ENCODE measurements at regions not wholly inside any gene's neighbourhood (a gene's known extent, or its start where the extent isn't known, plus 50 kb on each side); places are given as distances from the start of the nearest gene placed in this dataset.

- Histone ChIP-seq H3K9me1 (ENCODE audit: control insufficient read depth, insufficient read depth, low read length) (no peaks in the 10 kb centered on the region), H3K27ac (ENCODE audit: extremely low read depth, low read depth, low read length) (no peak overlapping the region), H3K4me3 (no peak overlapping the region), H2AFZ (ENCODE audit: low read depth, low read length) (no peak overlapping the region), H3K9ac (ENCODE audit: insufficient read depth in 1 of 2, low read depth in 2 of 2, low read length in 2 of 2) (no peak overlapping the region), H3K4me1 (replicated peaks in 1 of 2; ENCODE audit: control insufficient read depth in 2 of 2, insufficient read depth in 2 of 2, low read length in 2 of 2) (no peaks in the 10 kb centered on the region), H3K4me2 (ENCODE audit: insufficient read depth, low read length) (no peak overlapping the region), H3K79me2 (ENCODE audit: control insufficient read depth, insufficient read depth, low read length) (no peaks in the 10 kb centered on the region), H3K36me3 (ENCODE audit: control insufficient read depth, insufficient read depth, low read length) (no peaks in the 10 kb centered on the region), H4K20me1 (replicated peaks; ENCODE audit: control insufficient read depth, insufficient read depth, low read length) (no peaks in the 10 kb centered on the region), H3K27me3 (ENCODE audit: control insufficient read depth in 2 of 2, insufficient read depth in 2 of 2, low read length in 2 of 2) (no peaks in the 10 kb centered on the region), H3K9me3 (replicated peaks; ENCODE audit: control insufficient read depth, insufficient read depth, low read depth, low read length) (no peaks in the 10 kb centered on the region)
- no peak for TF ChIP-seq FOS (IDR thresholded peaks at IDR 0.05; ENCODE audit: extremely low read depth, insufficient read length)
- no peak for TF ChIP-seq MNT (conservative IDR thresholded peaks at IDR 0.05)
- no peak for TF ChIP-seq ASH1L (IDR thresholded peaks at IDR 0.05; ENCODE audit: borderline replicate concordance, low read depth, partially characterized antibody)
- TF ChIP-seq ZNF766 (CRISPR knock-in tag; conservative IDR thresholded peaks at IDR 0.05): no peak
- no peak for TF ChIP-seq RFX7 (CRISPR knock-in tag; IDR thresholded peaks at IDR 0.05)
- no peak for TF ChIP-seq ZBTB8A (IDR thresholded peaks at IDR 0.05; ENCODE audit: partially characterized antibody)
- TF ChIP-seq RNF219 (CRISPR knock-in tag; IDR thresholded peaks at IDR 0.05): no peak
- TF ChIP-seq SIN3B (IDR thresholded peaks at IDR 0.05; ENCODE audit: low read depth): no peak
- TF ChIP-seq ZBTB5 (IDR thresholded peaks at IDR 0.05): no peak
- TF ChIP-seq ZNF143 (CRISPR knock-in tag; IDR thresholded peaks at IDR 0.05): no peak
- no peak for TF ChIP-seq PHF21A (IDR thresholded peaks at IDR 0.05; ENCODE audit: borderline replicate concordance, low read depth)
- no peak for TF ChIP-seq BCLAF1 (IDR thresholded peaks at IDR 0.05; ENCODE audit: borderline replicate concordance in 1 of 2, control insufficient read depth in 1 of 2, low read depth in 2 of 2, low read length in 1 of 2)
- DNase-seq (ENCODE audit: extremely low read depth in 1 of 4, low spot score in 3 of 4) (no peak), ATAC-seq (no peak), FAIRE-seq (no peak)
- in situ Hi-C loops (cut with MboI): no loop called here
- no TSS peak for BruUV-seq (replicated peaks)
- intact Hi-C loops (cut with micrococcal nuclease): no loop called here
- ChIA-PET POLR2A (no interaction called here), CTCF (ENCODE audit: low intra/inter-chr PET ratio) (no interaction called here)
- WGBS (ENCODE audit: insufficient coverage, low coverage, missing lambda C conversion rate): 8% methylated on average over 2 of the region's 2 CpGs
These were observed 192.5 kb downstream of the ZNF608 start for GRCh38 chr5:124553911-124554310.

Data from K562 (cell line).